Ureter (tissue), 1 donor: ENCODE measurements at regions not wholly inside any gene's neighbourhood (a gene's known extent, or its start where the extent isn't known, plus 50 kb on each side); places are given as distances from the start of the nearest gene placed in this dataset.
"Not testable (repeated sequence)": the region's sequence is repeated elsewhere in the genome, so short reads cannot be mapped to it uniquely, and the experiment has no call there.

Experiments used
- DNase-seq: peaks from one replicate; pipeline ENCODE4 v3.0.0-alpha.2; 2020; ENCODE audit warnings: low spot score
- donor health status: DM: yes; HTN: yes; CAD: no.

DNA sequence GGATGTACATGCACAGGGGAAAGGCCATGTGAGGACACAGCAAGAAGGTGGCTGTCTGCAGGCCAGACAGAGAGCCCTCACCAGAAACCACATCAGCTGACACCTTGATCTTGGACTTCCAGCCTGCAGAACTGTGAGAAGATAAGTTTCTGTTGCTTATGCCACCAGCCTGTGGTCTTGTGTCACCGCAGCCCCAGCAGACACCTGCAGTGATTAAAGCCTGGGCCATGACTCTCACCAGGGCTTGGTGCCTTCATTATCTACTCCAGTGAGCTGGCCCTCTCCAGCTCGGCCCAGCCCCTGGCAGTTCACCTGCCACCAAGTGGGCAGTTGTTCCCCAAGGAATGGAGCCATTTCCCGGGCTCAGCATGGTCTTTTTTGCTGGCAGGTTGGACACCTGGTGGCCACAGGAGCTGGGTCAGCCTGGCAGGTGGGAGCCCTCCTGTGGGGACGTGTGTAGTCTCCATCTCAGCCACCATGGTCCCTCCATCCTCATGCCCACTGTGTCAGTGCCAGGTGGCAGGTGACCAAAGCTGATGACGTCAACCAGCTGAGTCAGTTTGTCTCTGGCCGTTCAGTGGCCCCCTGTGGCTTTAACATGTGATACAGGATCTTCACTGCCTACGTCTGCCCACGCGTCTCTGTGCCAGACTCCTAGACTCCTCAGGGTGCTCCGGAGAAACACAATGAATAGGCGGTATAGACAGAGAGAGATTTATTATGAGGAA is 99.9 kb upstream of the PPP1R26 start:
- DNase-seq: no peak

DNA sequence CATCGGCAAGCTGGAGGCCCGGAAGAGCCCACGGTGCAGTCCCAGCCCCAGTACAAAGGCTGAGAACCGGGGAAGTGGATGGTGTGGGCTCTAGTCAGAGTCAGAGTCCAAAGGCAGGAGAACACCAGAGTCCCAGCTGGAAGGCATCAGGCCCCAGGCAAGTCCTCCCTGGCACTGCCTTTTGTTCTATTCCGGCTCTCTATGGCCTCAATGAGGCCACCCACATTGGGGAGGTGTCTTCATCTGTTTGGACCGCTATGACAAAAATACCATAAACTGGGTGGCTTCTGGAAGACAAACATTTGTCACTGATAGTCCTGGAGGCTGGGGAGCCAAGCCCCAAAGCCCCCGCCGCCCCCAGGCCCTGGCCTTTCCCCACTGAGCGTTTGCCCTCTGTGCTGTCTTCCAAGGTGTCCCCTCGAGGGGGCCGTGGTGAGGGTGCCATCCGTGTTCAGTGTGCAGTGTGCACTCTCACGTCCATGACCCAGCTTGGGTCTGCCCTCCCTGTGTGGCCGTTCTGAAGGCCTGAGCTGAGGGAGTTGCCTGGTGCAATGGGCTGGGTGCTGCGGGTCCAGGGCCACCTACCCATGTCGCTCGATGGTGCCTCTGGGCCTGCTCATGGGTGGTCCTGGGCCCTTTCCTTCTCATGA is 99.1 kb upstream of the PPP1R26 start:
- DNase-seq: no peak

DNA sequence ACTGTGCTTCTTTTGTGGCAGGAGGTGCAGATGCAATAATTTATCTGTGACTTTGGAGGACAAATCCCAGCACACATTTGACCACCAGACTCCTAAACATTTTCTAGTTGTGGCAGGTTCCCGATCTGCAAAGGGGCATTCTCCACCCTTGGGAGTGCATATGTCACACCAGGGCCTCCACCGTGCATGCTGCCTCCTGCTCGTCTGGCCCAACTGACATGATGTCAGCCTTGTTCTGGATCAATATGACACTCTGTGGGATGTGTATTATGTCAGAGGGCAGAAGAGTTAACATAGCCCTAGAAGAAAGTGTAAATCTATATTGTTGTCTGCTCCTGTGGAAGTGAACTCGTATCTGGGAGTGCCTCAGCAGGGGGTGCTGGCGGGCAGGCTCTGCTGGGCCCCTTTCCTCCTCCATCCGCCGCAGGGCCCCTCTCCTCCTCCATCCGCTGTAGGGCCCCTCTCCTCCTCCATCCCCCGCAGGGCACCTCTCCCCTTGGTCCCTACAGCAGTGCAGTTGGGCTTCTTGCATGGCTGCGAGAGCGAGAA is 97.7 kb upstream of the PPP1R26 start:
- DNase-seq: no peak

DNA sequence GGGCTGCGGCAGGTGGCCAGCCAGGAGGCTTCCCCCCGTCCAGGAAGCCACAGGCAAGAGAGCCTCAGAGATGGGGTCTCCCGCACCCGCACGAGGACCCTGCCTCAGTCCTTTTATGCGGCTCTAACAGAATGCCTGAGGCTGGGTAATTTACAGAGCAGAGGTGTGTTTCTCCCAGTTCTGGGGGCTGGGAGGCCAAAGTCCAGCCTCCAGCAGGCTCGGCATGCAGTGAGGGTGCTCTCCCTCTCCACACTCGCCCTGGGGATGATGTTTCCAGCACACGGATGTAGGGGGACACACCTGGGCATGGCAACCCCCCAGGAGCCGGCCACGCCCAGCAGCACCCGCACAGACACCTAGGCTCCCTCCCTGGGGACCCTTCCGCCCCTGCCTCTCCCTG is 95.4 kb upstream of the PPP1R26 start:
- DNase-seq: no peak

DNA sequence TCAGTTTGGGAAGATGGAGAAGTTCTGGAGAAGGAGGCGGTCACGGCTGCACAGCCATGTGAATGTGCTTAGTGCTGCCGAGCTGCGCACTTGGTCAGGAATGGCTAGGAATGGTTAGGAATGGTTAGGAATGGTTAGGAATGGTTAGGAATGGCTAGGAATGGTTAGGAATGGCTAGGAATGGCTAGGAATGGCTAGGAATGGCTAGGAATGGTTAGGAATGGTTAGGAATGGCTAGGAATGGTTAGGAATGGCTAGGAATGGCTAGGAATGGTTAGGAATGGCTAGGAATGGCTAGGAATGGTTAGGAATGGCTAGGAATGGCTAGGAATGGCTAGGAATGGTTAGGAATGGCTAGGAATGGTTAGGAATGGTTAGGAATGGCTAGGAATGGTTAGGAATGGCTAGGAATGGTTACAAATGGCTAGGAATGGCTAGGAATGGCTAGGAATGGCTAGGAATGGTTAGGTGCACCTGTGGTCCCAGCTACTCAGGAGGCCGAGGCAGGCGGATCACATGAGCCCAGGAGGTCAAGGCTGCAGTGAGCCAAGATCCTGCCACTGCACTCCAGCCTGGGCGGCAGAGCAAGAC is 94.7 kb upstream of the PPP1R26 start:
- DNase-seq: not testable (repeated sequence)

DNA sequence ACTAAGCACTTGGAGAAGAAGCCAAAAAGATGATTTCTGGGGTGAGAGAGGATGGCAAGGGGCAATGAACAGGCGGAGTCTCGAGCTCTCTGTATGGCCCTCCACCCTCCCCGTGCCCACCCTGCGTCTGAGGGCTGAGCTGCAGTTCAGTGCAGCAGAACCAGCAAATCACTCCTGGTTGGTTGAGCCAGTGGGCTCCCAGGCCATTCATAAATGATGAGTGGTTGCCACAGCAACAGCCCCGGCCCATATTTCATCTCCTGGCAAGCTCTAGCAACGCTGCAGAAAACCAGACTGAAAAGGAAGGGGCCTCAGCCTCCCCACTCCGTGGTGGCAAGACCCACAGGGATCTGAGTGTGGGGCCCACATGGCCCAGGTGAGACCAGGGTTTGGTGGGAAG is 93.8 kb upstream of the PPP1R26 start:
- no peak for DNase-seq

DNA sequence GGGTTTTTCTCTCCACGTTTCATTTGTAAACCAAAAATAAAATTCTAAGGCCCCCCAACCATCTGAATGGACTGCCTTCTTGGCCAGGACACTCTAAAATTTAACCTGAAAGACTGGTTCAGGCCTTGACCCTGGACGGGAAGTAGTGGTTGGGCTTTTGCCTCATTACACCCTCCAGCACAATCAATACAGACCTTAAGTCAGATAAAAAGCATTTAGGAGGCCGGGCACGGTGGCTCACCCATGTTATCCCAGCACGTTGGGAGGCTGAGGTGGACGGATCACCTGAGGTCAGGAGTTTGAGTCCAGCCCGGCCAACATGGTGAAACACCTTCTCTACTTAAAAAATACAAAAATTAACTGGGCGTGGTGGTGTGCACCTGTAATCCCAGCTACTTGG is 91.6 kb upstream of the PPP1R26 start:
- DNase-seq: no peak

DNA sequence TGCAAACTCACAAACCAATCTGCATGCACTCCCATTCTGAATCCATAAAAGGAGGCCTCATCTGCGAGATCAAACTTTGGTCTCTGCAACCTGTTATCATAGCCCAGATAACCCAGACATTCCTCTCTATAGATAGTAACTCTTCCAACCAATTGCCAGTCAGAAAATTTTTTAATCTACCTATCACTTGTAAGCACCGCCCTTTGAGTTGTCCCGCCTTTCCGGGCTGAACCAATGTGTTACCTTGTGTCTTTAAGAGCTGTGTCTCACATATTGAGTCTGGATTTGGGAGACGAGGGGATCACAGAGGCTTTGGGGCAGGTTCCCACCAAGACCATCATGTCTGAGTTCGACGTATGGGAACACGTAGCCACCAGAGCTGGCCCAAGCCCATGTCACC is 91.1 kb upstream of the PPP1R26 start:
- no peak for DNase-seq

DNA sequence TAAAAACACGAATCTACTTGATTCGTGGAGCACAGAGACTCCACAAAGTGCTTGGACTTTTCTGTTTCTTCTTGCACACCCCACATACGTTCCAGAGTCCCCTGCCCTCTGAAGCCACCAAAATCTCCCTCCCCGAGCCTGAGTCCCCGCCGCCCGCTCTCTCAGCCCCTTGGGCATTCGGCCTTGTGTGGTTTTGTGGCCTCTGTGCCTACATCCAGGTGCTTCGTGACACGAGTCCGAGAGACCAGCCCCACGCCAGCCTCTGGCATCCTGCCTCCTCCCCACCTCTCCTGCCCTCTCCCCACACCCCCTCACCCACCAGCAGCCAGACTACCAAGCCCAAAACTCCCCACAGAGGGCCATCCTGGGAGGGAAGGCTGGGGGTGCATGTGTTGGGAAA is 87.8 kb upstream of the PPP1R26 start:
- DNase-seq: no peak

DNA sequence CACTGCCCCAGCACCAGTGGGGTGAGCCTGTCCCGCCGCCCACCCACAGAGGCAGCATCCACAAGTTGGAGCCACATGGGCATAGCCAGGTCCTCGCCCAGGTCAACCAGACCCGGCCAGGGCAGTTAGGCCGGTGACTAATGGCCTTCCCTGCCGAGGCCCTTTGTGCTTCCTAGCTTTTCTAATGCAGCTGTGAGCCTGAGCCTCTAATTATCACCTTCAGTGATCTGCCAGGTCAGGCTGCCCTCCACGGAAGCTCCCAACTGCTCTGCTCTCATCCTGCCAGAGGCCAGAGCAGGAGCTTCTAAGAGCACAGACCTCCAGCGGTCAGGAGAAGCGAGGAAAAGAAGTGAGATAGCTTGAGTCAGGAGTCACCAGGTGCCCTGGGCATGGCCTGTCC is 87.1 kb upstream of the PPP1R26 start:
- no peak for DNase-seq

DNA sequence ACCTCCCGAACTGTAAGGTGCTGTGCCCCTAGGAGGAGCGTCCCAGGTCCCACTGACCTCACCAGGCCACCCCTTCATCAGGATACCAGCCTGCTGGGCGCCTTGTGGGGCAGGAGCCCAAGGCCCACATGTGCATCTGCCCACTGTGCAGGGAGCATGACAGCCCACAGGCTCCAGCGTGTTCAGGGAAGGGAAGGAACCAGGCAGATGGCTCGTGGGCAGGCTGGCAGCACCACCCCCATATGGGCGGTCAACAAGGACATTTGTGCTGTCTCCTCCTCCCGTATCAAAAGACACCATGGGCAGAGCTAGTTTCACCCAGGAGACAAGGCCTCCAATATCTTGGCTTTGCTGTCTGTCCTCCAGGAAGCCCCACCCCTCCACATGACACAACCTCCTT is 85.5 kb upstream of the PPP1R26 start:
- no peak for DNase-seq

DNA sequence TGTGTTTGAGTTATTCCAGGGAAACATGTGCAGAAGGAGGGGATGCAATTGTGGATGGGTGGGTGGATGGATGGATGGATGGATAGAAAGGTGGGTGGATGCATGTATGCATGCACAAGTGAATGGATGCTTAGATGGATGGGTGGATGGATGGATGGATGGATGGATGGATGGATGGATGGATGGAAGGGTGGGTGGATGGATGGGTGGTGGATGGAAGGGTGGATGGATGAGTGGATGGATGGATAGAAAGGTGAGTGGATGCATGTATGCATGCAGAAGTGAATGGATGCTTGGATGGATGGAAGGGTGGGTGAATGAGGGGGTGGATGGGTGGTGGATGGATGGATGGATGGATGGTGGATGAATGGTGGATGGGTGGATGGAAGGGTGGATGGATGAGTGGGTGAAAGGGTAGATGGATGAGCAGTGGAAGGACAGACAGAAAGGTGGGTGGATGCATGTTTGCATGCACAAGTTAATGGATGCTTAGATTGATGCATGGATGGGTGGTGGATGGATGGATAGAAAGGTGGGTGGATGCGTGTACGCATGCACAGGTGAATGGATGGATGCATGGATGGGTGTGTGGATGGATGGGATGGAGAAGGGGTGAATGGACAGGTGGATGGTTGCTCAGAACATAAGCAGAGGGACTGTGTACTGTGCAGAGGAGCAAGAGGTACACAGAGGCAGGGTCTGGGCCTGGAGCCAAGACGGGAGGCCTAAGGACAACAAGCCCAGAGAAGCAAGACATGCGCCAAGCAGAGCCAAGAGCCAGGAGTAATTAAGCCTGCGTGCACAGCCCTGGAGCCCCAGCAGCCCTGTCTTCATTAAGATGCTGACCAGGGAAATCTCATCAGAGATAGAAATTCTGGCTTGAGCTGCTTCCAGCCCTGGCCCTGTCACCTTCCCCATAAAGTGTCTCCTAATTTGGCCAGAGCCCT is 84.6 kb upstream of the PPP1R26 start:
- no peak for DNase-seq

DNA sequence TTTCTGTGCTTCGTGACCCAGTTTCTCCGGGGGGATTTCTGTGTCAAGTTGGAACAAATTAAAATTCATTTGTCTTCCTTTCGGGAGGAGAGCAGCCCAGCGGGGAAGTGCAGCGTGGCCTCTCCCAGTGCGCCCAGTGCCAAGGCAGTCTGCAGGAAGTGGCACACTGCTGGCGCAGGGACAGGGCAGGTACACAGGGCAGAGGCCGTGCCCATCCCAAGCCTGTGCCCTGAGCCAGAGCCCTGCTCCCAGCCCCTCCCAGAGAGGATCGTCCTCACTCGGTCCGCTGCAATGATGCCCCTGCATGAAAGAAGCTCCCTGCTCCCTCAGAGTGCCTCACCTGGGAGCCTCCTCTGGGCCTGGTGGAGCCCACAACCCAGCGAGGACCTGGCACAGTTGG is 82.4 kb upstream of the PPP1R26 start:
- DNase-seq: no peak

DNA sequence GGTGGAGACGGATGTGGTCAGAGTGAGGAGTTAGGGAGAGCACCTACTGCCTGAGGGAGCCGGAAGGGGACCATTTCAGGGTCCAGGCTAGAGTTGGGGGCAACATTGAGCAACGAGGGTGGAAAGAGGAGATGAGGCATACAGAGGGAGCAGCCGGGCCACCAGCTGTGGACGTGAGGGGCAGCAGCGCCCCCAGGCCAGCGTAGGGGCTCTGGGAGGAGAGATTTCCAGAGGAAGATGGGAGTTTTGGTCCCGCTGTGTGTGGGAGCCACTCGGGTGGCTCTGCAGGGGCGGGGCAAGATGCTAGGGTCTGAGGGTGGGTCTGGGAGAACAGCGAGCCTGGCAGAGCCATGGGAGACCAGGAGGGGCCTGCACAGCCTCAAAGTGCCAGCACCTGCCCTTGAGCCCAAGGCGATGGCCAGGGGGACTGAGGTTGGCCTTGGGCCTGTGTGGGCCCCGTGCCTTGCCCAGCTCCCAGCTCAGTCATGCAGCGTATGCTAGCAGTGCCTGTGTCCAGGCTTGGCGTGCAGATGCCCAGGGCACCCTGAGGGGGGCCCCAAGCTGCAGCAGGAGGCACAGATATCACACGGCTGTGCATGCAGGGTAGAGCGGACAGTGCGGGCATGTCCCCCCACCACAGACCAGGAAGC is 80.5 kb upstream of the PPP1R26 start:
- DNase-seq: no peak

DNA sequence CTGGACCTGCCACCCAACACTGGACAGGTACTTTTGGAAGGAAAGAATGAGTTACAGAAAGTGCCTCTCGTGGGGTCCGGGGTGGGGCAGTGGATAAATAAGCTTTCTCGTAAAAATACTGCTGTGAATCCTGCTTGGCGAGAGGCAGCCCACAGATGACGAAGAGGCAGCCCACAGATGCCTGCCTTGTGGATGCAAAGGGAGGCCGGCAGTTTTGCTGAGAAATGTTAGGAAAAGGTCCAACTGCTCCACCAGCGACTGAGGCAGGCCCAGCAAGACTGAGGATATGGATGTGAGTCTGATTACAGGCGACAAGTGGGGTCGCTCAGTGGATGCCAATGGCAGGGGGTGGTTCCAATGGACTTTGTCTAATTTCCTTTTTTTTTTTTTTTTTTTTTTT is 79.1 kb upstream of the PPP1R26 start:
- DNase-seq: no peak

DNA sequence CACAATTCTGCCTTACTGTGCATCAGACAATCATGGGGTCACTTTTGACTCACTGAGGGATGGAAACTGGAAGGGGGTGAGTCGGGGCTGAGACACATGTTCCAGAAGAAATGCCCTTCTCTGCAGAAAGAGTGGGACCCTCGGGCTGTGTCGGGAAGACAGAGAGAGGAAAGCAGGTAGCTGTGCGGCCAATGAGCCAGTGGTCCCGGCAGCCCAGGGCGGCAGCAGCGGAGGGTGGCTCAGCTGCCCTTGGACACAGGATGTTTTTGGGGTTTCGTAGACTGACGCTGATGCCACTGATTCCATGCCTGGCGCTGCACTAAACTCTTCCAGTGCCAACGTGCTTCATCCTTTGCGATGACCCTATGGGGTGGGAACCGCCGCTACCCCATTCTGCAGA is 78.4 kb upstream of the PPP1R26 start:
- DNase-seq: no peak

DNA sequence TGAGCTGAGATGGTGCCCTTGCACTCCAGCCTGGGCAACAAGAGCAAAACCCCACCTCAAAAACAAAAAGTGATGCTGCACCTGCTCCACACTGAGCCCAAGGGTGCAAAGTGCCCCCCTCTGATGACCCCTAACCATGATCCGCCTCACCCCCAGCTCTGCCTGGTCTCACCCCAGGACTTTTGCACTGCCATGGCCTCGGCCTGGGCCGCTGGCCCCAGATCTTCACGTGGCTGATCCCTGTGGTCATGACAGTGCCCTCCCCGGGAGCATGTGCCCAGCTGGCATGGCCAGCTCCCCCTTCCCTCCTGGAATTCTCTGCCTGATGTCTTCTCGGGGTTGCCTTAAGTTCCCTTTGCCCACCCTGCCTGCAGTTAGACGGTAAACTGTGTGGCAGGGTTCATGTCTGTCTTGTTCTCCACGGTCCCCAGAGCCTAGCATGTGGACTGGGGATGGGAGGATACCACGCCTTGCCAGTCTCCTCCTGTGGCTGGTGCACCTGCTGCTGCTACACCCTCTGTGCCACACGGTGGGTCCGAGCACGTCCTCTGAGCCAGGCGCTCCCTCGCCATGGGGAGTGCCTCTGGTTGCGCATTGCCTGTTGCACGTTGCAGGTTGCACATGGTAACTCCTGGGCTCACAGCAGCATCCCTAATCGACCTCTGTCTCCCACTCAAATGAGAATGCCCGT is 77.4 kb upstream of the PPP1R26 start:
- DNase-seq: no peak

DNA sequence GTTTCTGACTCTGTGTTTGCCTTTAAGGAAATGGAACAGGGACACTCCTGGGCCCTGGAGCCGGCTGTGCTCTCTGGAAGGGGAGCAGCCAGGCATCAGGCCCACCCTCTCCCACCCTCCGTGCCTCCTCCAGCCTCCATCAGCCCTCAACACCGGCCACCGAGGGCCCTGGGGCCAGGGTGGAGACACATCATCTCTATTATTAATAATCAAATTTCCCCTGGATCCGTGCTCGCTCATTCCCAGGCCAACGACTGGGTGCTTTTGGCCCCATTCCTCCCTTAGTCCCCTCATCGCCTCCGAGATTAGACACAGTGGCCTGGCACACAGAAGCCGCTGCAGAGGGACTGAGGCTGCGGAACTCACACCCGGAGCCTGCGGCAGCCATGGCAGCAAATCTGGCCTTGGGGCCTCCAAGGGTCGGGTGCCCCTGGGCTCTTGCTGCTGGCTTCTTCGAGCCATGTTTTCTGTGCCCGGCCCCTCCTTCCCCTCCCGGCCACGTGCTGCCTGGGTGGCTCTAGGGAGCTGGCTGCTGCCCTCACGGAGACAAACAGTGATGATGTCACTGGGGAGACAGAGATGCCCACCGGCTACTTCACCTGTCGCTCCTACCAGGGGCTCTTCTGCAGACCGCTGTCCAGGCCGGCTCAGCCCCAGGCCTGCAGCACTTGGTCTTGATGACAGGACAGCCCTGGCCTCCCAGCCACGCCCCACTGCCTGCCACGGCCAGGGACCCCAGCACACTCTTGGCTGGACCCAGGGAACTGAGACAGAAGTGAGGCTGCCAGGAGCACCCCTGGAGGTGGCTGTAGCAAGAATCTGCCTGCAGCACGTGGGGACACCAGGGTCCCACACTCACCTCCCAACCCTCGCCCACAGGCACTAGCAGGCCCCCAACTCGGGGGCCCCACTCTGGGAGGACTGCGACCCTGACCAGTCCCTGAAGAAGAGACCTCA is 76.6 kb upstream of the PPP1R26 start:
- no peak for DNase-seq

DNA sequence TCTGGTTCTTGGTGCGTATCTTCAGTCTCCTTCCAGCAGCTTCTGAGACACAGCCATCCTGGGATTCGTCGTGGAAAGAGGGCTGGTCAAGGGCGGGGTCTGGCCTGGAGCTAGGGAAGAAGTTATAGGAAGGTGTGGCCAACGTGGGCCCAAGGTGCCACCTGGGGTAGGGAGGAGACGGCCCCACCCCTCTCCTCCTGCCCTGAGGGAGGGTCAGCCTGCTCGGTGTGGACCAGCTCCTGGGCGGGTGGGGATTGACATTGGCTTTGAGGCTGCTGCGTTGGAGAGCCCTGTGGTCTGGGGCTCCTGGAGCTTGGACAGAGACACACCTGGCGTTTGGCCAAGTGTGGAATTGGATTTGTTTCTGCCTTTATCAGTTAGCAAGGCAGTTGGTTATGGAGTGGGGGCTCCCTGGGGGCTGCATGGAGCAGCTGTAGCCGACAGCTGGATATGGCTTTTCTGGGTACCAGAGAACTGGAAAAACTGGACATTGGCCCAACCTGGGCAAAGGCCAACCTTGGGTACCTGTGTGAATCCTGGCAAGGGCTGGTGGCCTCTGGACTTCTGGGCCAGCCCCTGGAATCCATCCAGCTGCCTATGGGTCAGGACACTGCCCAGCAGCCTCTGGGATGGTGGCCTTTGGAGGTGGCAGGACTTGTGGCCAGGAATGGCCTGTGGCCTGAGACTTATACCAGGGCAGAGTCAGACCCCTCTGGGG is 75.7 kb upstream of the PPP1R26 start:
- no peak for DNase-seq
